ENCODE measurements at regions not wholly inside any gene's neighbourhood (a gene's known extent, or its start where the extent isn't known, plus 50 kb on each side); places are given as distances from the start of the nearest gene placed in this dataset.

DNA sequence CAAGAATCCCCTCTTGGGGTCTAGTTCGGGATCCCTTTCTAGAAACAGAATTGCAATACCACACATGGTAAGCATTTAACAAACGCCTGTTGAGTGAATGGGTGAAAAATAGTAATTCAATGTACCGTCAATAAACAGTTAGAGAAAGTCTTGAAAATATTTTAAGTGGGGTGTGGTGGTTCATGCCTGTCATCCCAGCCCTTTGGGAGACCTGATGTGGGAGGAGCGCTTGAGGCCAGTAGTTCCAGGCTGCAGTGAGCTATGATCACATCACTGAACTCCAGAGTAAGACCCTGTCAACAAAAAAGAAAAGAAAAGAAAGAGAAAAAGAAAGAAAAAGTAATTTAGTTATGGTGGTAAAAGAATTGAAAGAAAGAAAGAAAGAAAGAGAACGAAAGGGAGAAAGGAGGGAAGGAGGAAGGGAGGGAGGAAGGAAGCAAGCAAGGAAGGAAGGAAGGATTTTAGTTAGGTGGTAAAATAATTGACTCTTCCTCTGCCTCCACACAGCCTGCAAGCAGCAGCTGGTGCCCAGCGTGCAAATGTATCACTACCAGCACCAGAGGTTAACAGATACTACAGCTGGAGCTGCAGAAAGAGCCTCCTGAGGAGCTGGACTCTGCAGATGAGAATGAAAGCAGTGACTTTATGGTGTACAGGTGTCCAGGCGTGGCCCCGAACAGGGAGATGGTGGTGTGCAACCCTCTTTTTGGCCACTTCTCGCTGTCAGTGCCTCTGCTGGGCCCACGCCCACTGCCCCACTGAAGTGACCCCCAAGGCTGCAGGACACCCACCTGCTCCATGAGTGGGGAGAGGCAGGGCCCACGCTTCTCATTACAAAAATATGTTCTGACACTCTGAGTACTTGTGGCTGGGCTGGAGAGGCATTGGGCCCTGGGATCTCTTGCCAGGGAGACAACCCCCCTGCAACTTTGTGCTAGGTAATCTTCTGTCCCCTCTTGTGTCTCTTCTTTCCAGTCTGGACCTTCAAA lies 135.4 kb downstream of the BAMBI start:
- DNase-seq: no peak

DNA sequence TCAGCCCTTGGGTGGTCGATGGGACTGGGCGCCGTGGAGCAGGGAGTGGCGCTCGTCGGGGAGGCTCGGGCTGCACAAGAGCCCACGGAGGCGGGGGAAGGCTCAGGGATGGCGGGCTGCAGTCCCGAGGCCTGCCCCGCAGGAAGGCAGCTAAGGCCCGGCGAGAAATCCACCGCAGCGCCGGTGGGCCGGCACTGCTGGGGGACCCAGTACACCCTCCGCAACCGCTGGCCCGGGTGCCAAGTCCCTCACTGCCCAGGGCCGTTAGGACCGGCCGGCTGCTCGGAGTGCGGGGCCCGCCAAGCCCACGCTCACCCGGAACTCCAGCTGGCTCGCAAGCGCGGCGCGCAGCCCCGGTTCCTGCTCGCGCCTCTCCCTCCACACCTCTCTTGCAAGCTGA lies 138.4 kb downstream of the BAMBI start:
- DNase-seq: no peak

DNA sequence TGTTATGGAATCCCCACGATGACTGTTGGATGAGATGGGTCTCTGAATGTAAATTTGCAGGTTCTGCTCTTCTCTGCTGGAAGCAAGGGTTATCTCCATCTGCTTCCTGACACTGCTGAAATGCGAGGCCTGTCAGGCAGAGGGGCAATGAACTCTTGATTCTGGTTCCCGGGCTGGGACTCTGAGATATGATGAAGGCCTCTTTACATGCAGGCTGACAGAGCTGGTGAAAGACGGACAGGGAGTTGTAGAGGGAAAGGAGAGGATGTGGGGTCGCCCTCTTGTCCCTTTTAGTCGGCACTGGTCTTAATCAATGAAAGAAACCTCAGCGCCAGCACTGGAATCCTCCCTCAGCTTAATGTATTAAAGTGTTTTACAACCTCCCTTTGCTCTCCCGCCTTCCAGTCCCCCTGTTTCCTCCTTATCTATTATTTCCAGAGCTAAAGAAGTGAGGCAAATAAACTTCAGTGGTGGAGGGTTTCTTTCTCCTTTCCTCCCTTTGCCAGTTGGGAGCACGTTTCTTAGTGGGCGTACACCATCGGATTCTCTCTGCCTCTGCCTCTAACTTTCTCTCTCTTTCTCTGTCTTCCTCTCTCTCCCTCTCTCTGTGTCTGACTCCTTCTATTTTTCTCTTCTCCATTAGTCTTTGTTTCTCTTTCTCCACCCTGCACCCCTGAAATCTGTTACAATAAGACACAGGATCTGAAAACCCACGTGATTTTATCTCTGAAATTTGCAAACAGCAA lies 145.6 kb downstream of the BAMBI start:
- no peak for DNase-seq

DNA sequence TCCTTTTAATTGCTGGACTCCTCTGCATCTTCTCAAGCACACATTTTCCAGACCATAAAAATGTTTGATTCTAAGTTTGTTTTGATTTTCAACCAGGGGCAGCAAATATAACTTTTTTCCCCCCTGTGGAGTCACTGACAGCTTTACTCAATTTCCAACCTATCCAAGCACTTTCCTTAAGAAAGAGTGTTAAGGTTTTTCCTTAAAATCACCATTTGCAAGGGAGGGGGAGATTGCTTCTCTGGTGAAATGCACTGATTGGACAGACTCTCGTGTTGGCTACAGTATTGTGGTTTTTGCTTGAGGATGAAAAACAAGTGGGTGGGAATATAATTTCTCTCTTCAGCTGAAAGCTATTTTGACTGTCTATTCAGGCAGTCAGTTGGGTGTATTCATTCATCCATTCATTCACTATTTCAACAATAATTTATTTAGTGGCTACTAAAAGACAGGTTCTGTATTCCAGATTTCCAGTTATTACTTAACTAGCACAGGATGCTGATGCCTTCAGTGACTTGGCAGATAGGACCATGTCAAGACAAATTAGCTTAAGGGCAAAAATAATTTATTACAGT lies 146.3 kb downstream of the BAMBI start:
- no peak for DNase-seq

DNA sequence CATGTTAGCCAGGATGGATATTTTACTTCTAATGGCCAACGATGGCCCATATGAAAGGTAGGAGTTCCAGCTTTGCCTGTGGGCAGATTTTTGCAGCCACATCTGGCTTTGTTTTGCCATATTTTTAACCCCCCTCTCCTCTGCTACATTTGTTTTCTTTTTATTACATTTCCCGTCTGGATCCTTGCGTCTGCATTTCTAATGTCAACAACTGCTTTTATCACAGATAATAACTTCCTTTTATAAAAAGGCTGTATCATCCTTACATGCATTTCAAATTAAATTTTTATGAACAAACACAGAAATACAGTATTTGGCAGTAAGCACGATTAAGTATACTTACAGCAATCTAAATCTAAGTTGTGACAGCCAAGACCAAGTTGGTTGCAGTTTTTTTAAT lies 156.0 kb downstream of the BAMBI start:
- no peak for DNase-seq

DNA sequence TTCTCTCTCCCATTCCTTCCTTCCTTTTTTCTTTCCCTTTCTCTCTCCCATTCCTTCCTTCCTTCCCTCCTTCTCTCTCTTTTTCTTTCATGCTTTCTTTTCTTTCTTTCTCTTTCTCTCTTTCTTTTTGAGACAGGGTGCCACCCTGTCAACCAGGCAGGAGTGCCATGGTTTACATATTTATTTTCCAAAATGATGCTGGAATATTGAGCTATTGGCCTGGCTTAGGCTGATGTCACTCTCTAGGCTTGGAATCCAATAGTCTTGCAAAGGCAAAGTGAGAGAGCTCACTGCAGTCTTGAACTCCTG lies 159.1 kb downstream of the BAMBI start:
- DNase-seq: no peak

DNA sequence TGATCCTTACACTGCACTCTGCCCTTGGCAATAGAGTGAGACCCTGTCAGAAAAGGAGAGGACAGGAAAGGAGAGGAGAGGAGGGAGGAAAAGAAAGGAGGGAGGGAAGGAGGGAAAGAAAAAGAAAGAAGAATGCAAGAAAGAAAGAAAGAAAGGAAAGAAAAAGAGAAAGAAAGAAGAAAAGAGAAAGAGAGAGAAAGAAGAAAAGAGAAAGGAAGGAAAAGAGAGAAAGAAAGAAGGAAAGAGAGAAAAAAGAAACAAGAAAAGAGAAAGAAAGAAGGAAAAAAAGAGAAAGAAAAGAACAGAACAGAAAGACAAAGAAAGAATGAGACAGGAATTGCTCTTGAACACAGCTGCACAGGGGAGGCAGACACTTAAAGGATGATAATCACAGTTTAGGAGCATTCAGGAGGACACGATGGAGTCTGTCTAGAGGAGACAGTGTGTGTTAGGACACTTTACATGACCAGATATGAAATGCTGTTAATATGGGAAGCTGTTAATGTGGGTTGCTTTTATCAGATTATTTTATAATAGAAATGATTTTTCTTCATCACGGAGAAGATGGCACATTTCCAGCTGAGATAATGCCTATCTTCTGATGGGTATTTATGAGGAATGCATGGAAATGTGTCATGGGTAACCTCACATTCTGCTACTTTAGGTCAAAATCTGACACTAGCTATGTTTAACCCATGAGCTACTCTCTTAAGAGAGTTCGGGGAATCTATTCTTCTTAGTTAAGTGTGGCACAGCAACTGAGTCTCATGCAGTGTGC lies 160.5 kb downstream of the BAMBI start:
- no peak for DNase-seq

DNA sequence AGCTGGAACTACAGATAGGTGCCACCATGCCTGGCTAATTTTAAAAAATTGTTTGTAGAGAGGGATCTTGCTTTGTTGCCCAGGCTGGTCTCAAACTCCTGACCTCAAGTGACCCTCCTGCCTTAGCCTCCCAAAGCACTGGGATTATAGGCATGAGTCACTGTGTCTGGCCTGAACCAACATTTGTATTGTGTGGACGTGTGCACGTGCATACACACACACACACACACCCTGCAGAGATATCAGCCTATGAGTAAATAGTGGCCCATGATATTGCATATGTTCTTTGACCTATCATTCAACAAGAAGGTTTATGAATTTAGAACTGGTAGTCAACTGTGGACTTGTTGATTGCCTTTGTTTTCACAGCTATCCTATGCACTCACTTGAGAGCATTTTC lies 161.6 kb downstream of the BAMBI start:
- no peak for DNase-seq

DNA sequence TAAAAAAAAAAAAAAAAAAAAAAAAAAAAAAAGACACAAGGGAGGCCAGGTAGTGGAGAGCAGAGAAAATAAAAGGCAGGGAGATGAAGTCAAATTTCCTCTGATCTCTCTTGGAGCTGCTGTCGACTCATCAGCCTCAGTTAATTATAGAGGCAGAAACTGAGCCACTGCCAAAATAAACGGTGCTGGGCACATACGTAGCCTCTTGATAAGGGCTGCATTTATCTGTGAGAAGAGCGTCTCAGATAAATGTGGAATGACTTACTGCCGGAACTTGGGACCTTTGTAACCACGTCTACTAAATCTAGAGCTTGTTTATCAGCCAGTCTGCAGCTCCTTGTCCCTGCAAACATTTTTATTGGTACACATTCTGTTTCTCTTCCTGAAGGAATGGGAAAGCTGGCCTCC lies 162.3 kb downstream of the BAMBI start:
- DNase-seq: no peak

DNA sequence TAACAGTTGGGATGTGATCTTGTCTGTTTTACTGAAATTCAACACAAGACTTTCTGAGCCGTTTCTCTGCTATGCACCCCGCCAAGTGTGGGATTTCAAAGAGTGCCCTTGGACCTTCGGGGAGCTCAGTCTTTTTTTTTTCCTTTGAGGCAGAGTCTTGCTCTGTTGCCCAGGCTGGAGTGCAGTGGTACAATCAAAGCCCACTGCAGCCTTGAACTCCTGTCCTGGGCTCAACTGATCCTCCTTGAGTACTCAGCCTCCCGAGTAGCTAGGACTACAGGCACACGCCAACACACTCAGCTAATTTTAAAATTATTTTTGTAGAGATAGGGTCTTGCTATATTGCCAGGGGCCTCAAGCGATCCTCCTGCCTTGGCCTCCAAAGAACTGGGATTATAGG lies 162.9 kb downstream of the BAMBI start:
- no peak for DNase-seq

DNA sequence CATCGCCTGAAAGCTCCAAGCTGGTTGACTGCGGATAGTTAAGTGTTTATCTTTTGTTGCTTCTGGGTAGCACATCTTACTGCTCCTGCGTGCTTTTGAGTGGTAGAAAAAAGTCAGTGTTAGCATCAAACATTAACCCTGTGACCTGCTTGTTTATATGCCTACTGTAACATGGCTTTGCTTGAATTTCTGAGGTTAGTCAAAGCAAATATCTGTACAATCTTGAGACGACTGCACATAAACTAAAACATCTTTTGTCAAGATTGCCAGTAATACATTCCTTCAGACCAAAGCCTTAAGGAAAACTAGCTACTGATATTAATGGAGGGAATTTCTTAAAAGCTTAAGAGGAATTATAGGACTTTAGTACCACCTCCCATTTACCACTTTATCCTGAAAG lies 163.7 kb downstream of the BAMBI start:
- DNase-seq: no peak

DNA sequence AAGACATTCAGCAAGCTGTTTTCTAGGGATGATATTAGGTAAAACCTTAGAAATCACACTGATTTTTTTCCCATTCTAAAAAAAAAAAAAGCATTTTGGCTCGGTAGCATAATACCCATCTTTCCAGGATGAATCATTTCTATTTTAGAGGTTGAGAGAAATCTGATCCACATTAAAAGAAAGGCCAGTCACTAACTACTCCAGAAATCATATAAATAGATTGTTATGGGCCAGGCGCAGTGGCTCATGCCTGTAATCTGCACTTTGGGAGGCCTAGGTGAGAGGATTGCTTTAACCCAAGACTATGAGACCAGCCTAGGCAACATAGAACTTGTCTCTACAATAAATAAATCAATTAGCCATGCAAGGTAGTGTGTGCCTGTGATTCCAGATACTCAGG lies 164.3 kb downstream of the BAMBI start:
- no peak for DNase-seq

DNA sequence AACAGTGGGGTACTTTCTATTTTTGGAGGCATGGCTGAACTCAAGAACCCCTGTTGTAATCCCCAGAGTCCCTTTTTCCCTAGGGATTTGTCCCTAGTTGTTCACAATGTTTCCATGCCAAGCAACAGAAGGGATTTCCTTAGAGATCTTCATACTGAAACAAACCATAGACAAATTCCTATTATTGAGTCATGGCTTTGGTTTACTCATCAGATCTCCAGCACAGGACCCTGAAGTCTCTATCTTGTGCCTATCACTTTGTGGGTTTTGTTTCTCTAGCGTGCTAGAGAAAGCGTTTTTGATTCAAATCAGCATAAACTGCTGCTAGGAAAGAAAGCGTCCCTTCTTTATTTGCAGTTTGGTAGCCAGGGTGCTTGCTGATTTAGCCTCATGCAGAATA lies 165.0 kb downstream of the BAMBI start:
- DNase-seq: no peak

DNA sequence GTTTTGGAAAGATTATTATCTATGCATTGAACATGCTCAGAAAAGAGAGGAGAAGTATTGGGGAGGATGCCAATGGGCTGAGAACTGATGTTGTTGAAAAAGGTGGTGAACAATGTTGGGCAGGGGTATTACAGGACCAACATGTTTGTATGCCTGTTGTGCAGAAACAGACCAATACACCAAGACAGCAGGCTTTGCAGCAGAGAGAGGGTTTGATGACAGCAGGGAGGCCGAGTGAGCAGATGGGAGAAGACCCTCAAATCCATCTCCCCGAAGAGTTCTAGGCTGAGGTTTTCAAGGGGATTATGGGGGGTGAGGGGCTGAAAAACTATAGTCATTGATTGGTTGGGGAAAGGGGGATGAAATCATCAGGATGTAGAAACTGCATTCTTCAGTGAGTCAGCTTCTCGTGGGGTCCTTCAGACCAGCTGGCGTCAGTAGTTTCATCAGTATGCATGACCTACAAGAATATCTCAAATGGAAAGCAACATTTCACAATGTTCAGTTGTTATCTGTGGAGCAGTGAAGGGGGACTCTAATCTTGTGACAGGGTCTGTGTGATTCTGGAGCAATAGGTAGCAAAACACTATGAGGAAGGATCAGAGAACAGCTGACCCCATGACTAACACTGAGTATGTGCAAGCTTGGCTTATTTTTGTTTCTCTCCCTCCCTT lies 167.8 kb downstream of the BAMBI start:
- no peak for DNase-seq

DNA sequence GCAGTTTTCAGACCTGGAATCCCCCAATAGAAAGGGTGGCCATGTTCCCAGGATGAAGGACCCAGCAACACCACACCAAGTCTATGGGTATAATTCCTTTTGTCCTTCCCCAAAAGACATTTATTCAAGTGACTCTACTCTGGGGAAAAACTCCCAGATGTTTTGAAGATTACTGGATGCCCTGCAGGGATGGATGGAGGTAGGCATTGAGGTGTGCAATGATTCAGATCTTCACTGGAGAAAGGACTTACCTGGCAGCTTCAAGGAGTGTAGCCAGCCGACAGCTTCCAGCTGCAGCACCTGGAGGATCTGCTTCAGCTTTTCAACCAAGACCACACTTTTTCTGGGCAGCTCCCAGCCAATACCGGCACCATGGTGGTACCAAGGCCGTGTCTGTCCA lies 172.0 kb downstream of the BAMBI start:
- no peak for DNase-seq

DNA sequence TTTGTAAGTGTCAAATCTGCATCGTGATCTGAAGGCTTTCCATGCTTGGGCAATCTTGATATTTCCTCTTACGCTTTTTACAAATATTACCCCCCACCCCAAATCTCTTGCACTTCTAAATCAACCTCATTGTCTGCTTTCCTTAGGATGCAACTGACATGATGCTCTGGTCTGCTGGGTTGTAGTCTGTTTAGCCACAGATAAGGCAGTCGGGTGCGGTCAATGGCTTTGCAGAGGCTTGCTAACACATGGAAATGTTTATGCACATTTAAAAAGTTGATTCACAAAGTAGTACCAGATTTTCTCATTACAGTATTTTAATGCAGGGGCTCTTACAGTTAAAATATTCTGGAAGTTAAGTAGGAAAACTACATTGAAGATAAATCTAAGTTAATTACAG lies 172.5 kb downstream of the BAMBI start:
- no peak for DNase-seq

DNA sequence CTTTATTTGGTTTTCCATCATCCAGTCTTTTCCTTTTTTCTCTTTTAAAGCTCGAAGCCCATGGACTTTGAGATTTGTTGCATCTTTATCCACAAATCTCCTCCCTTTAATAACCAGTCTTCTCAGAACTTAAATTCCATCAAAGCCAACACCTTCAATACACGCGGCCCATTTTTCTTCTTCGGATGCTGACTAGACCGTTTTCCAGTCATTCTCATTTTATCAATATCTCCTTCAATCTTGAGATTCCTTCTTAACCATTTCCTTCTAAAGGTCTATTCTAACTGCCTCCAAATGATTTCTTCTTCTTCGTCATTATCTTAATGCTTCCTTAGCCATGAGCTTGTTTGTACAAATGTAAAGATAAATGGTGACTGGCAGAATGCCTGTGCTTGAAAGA lies 173.5 kb downstream of the BAMBI start:
- no peak for DNase-seq

DNA sequence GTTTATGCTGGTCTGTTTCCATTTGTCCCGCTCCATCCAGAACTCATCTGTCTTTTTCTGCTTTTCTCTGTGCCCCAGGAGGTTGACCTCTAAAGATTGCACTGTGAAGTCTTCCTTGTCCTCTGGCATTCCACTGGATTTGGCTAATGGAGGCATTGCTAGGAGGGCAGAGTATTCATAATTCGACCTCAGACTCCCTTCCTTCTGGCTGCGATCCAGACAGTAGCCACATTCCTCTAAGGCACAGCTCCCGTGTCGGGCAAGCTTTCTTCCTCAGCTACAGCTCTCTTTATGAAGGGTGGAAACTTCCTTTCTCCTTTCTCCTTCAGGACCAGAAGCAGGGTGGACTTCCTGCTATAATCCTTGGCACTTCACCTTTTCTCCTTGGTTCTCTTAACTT lies 175.9 kb downstream of the BAMBI start:
- no peak for DNase-seq

DNA sequence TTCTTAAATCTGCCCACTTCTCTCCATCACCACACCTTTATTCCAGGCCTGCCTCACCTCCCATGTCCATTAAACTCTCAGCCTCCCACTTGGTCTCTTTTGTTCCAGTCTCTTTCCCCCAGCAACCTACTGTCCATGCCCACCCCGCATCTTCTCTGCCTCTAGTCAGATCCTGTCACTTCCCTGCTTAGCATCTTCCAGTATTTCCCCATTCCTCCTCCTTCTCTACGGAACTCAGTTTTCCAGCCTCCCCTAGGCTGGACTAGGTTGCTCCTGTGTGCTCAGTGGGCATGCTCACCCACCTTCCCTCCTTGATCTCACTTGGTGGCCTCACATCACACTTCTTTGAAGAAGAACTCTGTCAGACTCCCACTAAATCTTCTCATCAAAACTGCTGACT lies 179.8 kb downstream of the BAMBI start:
- DNase-seq: no peak

DNA sequence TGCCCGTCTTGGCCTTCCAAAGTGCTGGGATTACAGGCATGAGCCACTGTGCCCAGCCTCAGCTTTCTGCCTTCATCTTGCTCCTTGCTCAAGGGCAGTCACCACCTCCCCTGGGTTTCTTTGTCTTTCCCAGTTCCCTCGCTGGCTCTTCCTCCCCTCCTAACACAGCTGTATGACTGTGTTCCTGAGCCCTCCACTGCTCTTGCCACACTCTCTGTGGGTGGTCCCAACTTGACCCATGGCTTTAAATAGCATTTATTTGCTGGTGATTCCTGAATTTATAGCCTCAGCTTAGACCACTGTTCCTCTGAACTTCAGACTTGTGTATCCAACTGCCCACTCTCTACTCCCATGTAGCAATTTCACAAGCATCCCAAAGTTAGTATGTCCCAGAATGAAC lies 181.3 kb downstream of the BAMBI start:
- DNase-seq: no peak

DNA sequence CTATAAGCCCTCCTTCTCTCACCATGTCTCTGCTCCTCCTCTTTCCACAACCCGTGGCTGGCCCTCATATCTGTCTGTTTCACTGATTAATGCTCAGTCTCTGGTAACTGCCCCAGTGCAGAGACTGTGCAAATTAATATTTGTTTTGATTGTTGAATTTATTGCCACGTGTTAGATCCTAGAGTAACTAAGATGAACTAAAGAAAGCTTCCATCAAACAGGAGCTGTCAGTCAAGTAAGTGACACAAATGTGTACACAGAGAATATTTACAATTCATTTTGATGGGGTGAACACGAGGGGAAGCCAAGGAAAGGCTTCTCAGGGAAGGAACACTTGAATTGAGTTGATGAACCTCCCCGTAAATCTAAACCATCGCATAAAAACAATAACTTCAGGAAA lies 182.5 kb downstream of the BAMBI start:
- DNase-seq: no peak

DNA sequence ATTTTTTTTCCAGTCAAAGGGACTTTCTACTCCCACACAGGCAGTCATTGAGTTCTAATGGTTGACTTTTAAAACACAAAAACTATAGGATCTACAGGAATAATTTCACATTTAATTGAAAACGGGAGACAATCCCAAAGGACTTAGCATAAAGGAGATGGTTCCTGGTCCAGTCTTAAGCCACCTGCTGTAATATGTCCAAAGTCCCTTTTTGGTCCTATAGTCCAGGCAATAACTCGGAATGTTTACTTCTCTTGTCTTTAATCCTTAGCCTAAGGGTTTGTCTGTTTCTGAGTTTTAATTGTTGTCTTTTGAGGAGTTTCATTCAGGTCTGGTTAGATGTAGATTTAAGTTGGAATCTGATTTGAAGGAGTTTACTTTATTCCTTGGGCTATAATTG lies 184.9 kb downstream of the BAMBI start:
- DNase-seq: no peak
